ENCODE measurements at regions not wholly inside any gene's neighbourhood (a gene's known extent, or its start where the extent isn't known, plus 50 kb on each side); places are given as distances from the start of the nearest gene placed in this dataset.

- no peak for DNase-seq
- intact Hi-C loops (cut with DNase I) = no loop called here
Observed at GRCh38 chr1:201778279-201779065, 50.5 kb upstream of the IPO9 start.
